Fibroblast of pulmonary artery (primary cell): ENCODE measurements at regions not wholly inside any gene's neighbourhood (a gene's known extent, or its start where the extent isn't known, plus 50 kb on each side); places are given as distances from the start of the nearest gene placed in this dataset.

Source experiments
- DNase-seq: peaks from one replicate; pipeline ENCODE4 v3.0.0-alpha.2; 2010; ENCODE audit warnings: low read depth
- H3K4me3 ChIP-seq: replicated peaks from 2 replicates; pipeline ENCODE4 v1.5.1; 2011; ENCODE audit warnings: low read depth, mild to moderate bottlenecking, control low read depth, low read length, moderate library complexity
- CTCF ChIP-seq: IDR thresholded peaks from 2 replicates; pipeline ENCODE4 v1.5.1; 2011; ENCODE audit warnings: mild to moderate bottlenecking, control low read depth, low read length, inconsistent platforms; ENCODE audit errors: missing control alignments

GRCh38 chr4:74665346-74665745 lies 129.0 kb downstream of the BTC start:
- TF ChIP-seq CTCF: no peak
- DNase-seq: no peak
- H3K4me3 ChIP-seq: no peak overlapping the region

GRCh38 chr4:74665876-74666275 lies 128.4 kb downstream of the BTC start:
- DNase-seq: no peak
- no peak for TF ChIP-seq CTCF
- no peak overlapping the region for H3K4me3 ChIP-seq

- no peak for TF ChIP-seq CTCF
- DNase-seq: no peak
- no peak overlapping the region for H3K4me3 ChIP-seq
Observed at GRCh38 chr4:74667438-74667837, 126.9 kb downstream of the BTC start.

- no peak overlapping the region for H3K4me3 ChIP-seq
- DNase-seq: no peak
- TF ChIP-seq CTCF: no peak
Observed at GRCh38 chr4:74667944-74668343, 126.4 kb downstream of the BTC start.

- TF ChIP-seq CTCF: no peak
- no peak for DNase-seq
- H3K4me3 ChIP-seq: no peak overlapping the region
Observed at GRCh38 chr4:74669702-74670101, 124.6 kb downstream of the BTC start.

- no peak for TF ChIP-seq CTCF
- no peak for DNase-seq
- no peak overlapping the region for H3K4me3 ChIP-seq
Observed at GRCh38 chr4:74670583-74670982, 123.7 kb downstream of the BTC start.

- H3K4me3 ChIP-seq: no peak overlapping the region
- DNase-seq: peak; percentile 91
- TF ChIP-seq CTCF: peak; percentile 68
Observed at GRCh38 chr4:74671080-74671698, 123.1 kb downstream of the BTC start.
